Retina (tissue), 1 donor: ENCODE measurements at regions not wholly inside any gene's neighbourhood (a gene's known extent, or its start where the extent isn't known, plus 50 kb on each side); places are given as distances from the start of the nearest gene placed in this dataset.
"Not testable (repeated sequence)": the region's sequence is repeated elsewhere in the genome, so short reads cannot be mapped to it uniquely, and the experiment has no call there.

Source experiments
- DNase-seq: peaks from one replicate; pipeline ENCODE4 v3.0.0-alpha.2; 2016

DNA sequence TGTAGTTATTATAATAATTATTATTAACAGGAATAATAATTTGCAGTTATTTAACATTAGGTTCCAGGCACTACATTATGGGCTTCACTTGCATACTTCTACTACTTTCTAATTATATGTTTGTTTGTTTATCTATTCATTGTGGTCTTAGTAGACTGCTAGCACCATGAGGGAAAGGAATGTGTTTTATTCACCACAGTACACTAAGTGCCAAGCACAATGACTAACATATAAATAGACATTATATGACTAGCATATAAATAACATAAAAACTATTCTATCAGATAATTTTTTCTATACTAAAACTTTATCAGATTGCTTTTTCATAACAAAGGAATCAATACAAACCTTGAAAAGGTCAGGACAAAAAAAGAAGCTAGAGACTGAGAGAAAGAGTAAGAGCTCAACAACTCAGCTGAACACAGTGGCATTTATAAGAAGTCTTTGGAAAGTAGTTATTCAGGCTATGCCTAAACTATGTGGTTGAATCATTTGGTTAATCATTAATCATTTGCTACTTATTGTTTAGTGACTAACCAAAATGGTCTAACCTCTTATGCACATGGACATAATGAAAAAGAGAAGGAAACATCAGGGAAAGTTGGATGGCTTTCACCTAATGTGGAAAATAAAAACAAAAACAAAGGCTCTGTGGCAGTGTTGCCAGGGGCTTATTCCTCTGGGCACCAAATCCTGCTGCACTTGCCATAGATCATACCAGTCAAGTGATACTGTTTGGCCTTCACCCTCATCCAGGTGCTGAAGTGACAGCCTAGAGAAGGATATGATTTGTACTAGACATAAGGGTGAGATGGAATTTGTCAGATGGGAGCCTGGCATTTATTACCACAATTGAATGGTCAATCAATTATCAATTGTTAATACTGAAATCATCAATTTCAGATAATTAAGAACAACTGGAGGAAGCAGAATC lies 174.9 kb downstream of the ETAA1 start:
- no peak for DNase-seq

DNA sequence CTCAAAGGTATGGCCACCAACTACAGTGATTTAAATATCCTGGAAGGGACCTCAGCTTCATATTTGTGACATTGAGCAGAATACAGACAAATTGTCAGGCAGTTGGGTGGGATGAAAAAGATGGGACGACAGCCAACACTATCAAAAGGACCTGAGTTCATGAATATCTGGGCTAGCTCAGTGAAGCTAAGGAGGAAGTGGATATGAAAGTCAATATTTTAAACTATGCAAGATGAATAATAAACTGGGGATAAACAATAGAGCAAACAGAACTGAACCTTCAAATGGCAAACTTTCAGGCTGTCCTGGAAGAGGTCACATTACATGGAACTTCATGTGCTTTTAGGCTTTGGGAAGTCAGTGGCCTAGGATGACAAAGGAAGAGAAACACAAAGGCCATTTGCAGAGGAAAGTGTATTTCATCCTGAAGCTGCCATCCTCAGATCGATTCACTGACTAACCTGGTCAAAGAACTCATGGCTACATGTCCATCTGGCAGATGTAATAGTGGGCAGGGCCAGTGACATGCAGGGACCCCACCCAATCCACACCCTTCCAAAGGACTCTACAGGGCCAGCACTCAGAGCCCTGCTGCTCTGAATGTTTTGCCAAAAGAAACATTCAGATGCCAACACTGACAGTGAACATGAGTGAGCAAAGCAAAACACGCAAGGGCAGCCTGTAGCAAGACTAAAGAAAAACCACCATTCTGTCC lies 175.7 kb downstream of the ETAA1 start:
- DNase-seq: no peak

DNA sequence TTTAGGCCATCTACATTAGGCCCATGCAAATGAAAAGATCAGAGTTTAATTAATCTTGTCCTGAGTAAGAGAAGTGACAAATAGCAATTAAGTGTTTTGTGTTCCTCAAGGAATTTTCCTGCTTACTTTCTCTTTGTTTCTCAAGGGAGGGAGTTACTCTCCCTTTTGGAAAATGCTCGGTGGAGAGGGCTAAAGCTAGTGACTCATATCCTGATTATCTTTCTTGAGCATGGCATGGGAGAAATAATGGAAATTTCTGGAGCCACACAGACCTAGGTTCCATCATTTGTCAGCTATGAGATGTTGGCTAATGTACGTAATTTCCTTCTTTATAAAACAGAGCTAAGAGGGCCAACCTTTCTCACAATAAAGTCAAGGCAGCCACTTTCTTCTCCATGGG lies 177.1 kb downstream of the ETAA1 start:
- DNase-seq: no peak

DNA sequence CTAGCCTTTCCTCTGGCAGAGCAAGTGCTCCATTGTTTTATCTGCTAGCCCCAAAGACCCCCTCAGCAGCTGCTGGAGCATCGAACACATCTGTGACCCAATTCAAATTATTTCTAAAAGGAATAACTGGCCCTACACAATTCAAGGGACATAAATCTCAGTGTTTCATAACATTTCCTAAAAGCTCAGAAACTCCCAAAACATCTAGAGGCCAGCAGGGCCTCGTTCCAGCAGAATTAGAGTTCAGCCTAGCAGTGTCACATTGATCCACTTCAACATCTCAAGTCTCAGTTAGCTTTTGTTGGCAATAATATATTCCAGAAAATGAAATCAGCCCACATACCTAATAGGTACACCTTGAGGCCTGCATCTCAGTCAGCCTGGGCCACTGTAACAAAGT lies 179.1 kb downstream of the ETAA1 start:
- DNase-seq: no peak

DNA sequence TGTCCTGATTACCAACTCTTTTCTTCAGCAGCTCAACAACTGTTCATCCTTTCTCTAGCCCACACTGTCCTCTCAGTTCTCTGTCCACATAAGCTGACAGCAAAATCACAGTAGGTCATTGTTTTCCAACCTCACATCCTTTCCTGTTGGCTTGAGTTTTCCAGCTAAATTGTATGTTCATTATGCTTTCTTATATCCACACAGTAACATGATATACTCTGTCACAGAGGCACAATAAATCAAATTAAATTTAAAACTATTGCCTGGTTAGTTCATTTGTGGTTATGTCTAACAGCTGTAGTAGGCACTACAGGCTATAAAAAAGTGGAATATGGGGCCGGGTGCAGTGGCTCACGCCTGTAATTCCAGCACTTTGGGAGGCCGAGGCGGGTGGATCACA lies 179.9 kb downstream of the ETAA1 start:
- DNase-seq: no peak

DNA sequence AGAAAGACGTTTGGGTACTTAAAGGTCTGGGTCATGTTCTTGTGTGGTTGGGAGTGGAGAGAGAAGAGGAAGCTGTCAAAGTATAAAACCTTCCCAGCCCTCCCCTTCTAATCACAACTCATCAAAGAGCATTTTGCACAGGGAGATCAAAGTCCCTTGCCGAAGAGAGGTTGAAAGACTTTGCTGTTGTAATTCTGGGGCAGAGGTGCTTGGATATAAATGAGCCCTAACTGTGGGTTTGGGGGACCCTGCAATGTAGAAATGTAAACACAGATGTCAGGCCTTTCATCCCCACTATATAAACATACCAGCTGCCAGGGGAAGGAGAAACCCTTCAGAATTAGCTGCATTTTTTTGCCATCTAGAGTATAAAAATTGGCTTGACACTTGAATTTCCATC lies 182.1 kb downstream of the ETAA1 start:
- no peak for DNase-seq

DNA sequence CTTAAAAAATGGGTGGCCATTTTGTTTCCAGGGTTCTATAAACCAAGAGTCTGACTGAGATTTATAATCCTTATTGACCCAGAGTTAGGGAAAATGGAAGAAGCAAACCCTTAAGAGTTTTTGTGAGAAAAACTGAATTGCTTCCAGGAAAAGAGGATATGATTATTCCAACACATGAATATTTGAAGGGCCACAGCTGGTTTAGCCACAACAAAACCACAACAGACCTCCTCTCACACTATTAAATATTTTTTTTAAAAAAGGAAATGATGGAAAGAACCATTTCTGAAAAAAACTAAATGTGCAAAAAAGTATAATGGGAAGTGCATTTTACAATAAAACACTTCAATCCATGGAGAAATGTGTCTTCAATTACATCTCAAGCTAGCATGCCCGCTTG lies 182.7 kb downstream of the ETAA1 start:
- no peak for DNase-seq

DNA sequence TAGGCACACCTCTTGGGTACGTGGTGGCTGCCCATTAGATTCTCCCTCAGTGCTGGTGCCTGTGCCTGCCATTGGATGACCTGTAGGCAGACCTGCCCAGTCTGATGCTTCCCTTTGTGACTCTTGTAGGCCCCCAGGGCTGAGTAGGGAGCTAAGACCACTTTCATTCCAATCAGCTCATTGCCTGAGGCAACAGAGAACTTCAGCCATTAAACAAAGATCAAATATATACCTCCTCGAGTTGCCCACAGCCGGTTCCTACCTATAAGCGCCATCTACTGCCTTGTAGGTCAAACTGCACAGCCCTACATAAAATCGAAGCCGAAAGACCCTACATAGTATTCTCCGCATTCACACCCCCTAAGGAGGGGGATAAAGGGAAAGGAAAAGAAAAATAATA lies 184.6 kb downstream of the ETAA1 start:
- DNase-seq: no peak

DNA sequence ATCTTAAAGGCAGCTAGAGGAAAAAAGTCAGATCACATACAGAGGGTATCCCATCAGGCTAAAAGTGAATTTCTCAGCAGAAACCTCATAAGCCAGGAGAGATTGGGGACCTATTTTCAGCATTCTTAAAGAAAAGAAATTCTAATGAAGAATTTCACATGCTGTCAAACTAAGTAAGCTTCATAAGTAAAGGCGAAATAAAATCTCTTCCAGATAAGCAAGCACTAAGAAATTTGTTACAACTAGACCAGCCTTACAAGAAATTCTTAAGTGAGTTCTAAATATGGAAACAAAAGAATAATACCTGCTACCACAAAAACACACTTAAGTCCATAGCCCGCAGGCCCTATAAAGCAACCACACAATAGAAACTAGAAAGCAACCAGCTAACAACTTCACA lies 186.1 kb downstream of the ETAA1 start:
- no peak for DNase-seq

DNA sequence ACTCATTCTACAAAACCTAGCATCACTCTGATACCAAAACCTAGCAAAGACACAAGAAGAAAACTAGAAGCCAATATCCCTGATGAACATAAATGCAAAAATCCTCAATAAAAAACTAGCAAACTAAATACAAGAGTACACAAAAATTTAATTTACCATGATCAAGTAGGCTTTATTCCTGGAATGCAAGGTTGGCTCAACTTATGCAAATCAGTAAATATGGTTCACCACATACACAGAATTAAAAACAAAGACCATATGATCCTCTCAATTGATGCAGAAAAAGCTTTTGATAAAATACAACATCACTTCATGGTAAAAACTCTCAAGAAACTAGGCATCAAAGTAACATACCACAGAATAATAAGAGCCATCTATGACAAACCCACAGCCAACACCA lies 188.3 kb downstream of the ETAA1 start:
- DNase-seq: no peak

DNA sequence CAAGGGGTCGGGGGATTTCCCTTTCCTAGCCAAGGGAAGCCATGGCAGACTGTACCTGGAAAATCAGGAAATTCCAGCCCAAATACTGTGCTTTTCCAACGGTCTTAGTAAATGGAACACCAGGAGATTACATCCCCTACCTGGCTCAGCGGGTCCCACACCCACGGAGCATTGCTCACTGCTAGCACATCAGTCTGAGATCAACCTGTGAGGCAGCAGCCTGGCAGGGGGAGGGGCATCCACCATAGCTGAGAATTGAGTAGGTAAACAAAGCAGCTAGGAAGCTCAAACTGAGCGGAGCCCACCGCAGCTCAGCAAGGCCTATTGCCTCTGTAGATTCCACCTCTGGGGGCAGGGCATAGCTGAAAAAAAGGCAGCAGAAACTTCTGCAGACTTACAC lies 192.0 kb downstream of the ETAA1 start:
- not testable (repeated sequence) for DNase-seq

DNA sequence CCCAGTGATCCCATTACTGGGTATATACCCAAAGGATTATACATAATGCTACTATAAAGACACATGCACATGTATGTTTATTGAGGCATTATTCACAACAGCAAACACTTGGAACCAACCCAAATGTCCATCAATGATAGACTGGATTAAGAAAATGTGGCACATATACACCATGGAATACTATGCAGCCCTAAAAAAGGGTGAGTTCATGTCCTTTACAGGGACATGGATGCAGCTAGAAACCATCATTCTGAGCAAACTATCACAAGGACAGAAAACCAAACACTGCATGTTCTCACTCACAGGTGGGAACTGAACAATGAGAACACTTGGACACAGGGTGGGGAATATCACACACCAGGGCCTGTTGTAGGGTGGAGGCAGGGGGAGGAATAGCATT lies 197.4 kb downstream of the ETAA1 start:
- not testable (repeated sequence) for DNase-seq

DNA sequence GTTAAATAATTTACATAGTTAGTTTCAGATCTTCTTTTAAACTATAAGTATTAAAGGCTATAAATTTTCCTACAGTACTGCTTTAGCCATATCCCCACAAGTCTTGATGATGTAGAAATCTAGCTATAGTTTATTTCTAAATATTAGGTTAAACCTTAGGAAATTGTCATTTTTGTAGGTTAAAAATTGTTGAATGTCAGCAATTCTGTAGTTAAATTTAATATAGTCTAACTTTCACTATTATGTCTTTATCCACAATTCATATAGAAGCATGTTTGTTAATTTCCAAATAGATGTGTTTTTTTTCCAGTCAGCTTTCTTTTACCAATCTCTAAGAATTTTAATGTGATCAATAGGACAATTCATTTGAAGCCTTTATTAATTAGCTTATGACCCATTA lies 199.7 kb downstream of the ETAA1 start:
- no peak for DNase-seq

DNA sequence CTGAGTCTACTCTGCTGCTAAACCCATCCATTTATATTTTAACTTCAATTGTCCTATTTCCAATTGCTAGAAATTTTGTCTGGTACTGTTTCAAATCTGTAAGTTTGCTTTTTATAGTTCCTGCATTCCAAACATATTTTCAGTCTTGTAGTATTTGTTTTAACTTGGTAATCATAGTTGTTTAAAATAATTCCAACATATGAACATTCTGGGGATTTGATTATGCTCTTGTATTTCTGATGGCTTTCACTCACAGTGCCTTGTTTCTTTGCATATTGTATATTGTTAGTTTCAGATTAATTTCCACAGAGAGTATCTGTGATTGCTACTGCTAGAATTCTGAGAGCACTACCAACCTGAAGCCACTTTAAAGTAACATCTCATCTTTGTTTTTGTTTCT lies 202.4 kb downstream of the ETAA1 start:
- DNase-seq: no peak

DNA sequence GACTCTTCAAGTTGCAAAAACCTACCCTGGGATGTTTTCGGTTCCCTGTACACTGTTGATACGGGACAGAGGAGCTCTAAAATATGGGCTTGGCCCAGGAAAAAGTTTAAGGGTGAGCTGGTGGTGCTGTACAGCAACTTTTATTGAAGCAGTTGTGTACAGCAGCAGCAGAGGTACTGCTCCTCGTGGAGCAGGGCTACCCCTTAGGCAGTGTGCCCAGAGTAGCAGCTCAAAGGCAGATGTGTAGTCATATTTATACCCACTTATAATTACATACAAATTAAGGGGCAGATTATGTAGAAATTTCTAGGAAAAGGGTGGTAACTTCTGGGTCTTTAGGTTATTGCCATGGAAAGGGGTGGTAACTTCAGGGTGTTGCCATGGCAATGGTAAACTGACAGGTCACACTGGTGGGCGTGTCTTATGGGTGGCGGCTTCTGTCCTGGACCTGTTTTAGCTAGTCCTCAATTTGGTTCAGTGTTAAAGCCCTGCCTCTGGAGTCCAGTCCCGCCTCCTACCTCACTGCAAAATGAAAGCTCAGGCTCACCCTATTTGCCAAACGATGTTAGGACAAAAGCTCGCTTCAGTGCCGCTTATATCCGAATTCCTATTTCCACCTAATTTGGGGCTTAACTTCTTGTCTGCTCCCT lies 203.2 kb downstream of the ETAA1 start:
- DNase-seq: no peak

DNA sequence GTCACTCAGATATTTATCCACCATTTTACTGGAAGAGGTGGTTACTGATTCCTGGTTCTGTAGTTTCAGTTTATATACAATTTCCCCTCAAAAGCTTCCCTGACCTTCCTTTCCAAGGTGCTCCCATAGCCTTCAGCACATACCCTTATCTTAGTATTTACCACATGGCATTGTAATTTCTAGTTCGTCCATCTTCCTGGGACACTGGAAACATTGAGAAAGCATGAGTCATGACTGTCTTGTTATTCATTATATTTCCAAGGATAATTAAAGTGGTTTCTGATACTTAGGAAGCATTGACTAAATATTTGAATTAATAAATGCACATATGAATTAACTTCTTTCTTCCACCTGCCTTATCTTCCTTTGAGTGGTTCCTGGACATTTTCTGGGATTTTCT lies 203.8 kb downstream of the ETAA1 start:
- no peak for DNase-seq

DNA sequence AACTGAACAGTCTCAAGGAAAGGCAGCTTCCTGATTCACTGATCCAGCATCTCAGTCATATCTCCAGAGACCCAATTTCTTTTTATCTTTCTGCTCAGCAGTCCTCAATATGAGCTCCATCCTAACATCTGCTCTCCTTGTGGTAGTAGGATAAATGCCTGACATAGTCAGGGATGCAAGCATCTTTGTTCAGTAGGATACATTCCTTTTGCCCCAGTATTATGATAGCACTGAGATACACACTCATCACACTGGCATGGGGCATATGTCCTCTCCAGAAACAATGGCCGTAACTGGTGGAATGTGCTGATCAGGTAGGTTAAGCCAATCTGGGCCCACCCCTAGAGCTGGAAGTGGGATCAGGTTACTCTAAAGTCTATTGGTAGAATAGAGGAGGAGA lies 207.2 kb downstream of the ETAA1 start:
- DNase-seq: no peak

DNA sequence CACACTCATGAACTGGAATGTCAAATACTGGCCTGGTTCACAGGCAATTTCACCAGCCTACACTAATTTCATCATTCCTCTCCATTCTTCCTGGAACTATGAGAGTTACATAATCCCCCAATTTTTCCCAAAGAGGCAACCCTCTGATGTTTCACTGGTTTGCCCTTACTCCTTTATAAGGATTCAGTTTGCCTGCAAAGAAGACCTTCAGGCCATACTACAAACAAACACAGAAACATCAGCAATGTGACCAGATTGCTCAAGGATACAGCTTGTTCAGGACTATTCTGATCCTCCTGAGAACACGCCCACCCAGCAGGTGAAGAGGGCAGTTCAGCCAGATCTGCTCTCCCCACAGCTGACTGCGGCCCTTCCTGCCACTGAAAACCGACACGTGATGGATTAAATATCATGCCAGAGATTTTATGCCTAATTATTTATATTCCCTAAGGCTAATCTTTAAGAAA lies 215.5 kb downstream of the ETAA1 start:
- DNase-seq: no peak

DNA sequence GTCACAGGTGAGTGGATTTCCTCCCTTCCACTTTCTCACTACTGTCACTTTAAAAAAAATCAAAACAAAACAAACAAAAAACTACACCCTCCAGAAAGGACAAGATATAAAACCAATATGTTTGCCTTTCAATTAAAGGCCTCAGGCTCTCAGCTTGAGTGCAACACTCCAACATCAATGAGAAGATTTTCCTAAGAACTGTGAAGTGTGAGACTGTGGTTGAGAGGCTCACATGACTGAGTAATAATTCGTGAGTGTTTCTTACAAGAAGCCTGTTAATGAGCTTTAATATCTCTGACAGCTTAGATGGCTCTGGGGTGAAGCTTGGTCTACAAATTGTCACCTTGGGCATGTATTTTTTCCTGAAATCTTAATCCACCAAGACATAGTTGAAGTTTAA lies 216.1 kb downstream of the ETAA1 start:
- no peak for DNase-seq

DNA sequence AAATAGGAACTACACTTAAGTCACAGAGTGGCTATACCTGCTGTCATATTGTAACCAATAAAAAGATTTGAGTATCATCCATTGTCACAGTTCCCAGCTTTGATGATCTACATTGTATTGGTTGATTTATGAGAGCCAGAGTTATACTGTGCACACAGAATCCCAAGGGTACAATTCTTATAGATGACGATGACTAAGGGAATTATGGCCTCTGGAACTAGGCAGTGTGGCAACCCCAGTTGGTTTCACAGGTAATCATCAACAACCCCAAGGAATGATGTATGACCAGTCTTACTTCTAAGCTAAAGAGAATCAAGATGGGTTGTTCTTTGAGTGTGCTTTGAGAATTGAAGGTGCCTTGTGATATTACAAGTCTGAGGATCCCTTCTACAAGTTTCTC lies 217.3 kb downstream of the ETAA1 start:
- DNase-seq: no peak

DNA sequence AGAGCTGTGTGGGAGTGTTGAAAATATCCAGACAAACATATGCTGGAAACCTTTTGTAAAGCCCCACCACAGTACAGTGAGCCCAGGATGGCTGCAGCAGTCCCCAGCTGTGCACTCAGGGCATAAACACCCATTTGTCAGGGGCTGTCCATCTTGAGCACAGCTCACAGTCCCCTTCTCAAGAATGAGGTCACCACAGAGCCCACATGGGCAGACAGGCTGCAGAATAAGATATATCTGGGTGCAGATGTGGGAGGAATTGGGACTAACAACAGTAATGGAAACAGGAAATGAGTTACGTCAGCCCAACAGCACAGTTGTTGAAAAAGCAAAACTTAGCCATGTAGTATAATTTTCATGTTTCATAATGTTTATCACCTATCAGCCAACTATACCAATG lies 219.6 kb downstream of the ETAA1 start:
- DNase-seq: no peak

DNA sequence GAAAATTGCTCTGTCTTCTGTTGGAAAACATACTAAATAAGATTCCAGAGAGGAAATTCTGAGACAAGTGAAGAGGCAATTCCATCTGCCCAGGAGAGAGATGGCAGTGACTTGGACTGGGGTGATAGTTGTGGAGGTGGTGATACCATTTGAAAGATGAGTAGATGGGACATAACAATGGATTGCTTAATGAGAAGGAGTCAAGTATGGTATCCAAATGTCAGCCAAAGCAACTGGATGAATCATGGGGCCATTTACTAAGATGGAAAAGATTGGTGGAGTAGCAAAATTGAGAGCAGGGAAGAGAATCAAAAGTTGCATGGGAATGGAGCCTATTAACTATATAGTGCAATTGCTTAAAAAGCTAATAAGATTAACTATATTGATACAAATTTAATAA lies 222.1 kb downstream of the ETAA1 start:
- no peak for DNase-seq

DNA sequence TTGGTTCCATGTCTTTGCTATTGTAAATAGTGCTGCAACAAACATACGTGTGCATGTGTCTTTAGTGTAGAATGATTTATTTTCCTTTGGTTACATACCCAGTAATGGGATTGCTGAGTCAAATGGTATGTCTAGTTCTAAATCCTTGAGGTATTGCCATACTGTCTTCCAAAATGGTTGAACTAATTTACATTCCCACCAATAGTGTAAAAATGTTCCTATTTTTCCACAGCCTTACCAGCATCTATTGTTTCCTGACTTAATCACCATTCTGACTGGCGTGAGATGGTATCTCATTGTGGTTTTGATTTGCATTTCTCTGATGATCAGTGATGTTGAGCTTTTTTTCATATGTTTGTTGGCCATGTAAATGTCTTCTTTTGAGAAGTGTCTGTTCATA lies 226.6 kb downstream of the ETAA1 start:
- not testable (repeated sequence) for DNase-seq

DNA sequence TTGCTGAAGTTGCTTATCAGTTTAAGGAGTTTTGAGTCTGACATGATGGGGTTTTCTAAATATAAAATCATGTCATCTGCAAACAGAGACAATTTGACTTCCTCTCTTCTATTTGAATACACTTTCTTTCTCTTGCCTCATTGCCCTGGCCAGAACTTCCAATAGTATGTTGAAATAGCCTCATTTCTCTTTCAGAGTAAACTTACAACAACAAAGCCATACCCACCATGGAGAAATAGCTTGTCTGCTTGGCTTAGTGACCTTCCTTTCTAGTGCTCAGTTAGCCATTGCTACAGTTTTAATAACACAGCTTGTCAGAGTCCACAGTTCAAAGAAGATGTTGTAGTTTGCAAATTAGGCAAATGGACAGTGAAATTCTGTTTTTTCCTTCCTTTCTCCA lies 228.0 kb downstream of the ETAA1 start:
- no peak for DNase-seq
